IPS DF 4.7 (cell line): ENCODE measurements at regions not wholly inside any gene's neighbourhood (a gene's known extent, or its start where the extent isn't known, plus 50 kb on each side); places are given as distances from the start of the nearest gene placed in this dataset.

ENCODE experiments used
- DNase-seq: peaks from one replicate; pipeline ENCODE4 v3.0.0-alpha.2; 2013; ENCODE audit warnings: low spot score; ENCODE audit errors: extremely low read depth

DNA sequence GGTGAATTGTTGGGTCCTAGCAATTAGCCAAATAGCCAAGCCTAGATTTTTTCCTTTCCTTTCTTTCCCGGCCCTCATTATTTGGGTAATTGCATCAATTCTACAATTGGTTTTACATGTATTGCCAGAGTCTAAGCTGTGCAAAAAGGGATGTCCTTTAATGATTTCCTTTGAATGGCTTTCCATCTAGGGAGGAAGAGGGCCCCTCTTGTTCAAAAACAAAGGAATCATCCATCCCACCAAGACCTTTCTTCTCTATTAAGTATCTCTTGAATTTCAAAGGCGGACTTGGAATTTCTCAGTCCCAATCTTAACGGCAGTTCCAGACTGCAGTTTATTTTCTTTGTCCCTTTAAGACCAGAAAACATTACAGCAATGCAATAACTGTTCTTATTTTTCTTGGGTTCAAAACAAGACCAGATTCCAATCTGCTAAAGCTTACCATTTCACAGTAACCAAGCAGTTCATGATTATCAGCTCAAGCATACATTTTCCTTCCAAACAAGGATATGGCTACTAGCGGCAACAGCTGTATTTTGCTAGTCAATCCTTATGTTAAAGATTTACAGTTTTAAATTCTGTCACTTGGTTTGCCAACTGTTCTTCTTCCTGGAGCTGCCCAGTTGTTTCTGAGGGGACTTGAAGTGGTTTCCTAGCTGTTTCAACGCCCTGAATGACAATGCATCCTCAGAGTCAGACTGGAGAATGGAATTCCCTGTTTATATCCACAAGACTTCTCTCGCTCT lies 91.4 kb upstream of the LRIG1 start:
- DNase-seq = no peak

DNA sequence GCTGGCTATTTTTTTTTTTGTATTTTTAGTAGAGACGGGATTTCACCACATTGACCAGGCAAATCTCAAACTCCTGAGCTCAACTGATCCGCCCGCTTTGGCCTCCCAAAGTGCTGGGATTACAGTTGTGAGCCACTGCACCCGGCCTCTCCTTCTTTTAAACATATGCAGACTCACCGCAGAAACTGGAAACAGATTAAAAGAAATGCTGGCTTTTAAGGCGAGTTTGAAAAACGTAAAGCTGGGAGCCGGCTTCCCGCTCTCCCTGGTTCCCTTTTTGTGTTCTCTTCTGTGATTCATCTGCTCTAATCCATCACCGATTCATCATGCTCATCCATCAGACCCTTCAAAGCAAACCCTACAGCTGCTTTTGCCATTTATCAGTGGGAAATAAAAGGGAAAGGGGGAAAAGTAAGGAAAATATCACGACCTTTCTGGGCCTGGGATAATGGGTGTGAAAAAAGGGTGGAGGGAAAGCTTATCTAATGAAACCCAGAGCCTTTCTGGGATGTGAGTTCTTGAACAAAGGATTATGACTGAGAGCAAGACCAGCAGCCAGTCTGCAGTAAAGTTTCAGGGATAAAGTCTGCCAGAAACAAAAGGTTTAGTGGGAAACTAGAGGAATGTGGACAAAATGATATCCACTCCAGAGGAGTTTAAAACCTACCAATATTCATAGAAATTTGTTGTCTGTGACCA lies 92.3 kb upstream of the LRIG1 start:
- no peak for DNase-seq

DNA sequence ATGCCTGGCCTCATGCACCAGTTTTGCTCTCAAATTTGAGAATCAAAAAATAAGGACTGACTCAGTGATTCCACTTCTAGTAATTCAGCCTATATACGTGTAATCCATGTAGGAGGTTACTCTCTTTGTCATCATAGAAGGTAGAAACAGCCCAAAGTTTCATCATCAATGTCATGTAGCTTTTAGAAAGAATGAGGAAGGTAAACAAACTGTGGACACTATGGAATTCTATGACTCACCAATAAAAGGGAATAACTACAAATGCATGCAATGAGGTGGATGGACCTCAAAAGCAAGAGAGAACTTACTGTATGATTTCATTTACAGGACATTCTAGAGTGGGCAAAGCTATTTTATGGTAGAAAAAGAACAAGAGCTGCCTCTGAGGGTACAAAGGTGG lies 93.2 kb upstream of the LRIG1 start:
- no peak for DNase-seq

DNA sequence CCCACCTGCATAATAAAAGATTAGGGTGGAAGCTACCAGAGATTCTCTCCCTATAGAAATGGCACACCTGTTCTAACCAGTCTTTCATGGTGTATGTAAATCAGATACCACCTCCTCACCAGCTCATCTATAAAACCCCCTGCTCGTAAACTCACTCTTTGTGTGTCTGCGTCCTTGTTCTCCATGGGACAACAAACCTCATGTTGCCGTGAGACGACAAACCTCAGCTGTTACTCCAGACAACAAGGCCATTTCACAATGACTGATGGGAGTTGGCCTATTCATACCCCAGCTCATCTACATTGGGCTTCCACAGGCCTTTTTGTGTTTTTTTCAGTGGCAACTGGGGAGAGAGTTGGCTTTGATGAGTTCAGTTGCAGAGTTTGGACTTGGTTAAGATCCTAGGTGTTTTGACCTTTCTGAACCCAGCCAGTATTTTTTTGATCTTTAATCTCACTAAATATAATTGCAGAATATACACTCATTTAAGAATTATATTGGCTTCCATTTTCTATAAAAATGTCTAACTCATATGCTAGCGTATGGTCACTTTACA lies 96.6 kb upstream of the LRIG1 start:
- no peak for DNase-seq

DNA sequence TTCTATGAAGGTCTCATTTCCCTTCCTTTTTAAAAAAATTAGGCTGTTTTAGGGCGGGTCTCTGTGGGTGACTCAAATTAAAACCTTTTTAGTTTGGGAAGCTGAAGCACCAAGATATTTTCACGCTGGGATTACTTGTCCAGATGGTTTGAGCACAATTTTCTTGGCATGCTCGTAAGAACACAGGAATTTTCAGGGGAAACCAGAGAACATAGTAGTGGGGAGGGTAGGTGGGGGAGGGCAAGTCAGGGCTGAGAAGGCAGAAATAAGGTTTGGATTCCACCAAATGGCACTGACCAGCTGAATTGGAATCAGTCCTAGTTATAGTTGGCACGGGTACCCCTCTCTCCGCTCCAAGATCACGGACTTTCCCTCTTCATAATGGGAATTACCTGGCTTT lies 97.3 kb upstream of the LRIG1 start:
- no peak for DNase-seq

DNA sequence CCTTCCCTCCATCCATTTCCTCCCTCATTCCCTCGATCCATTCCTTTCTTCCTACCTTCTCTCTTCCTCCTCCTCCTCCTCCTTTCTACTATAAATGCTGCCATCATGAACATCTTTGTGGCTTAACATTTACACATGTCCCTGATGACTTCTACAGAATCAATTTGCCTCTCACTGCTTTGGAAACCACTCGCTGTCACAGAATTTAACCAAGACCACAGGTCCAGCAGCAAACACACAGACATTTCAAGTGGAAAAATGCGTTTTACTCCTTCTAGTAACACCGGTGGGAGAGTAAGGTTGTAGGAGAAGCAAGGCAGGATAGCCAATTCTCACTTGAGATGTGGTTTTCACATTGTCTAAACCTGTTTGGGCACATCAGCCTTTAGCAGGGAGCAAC lies 101.4 kb upstream of the LRIG1 start:
- DNase-seq = no peak

DNA sequence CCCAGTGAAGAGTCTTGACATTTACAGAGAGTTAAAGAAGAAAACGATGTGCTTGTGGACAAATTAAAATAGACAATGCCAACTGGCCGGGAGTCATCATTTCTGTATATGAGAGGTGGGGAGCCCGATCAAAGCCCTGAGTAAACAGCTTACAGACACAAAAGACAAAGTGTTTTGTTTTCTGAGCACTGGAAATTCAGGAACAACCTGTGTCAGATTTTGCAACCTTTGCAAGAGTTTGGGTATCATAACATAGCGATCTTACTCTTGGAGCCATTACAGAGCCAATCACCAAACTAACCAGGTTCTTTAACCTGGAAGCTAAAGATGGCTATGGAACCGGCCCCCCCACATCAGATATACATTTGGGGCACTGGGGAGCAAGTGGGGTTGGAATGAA lies 101.9 kb upstream of the LRIG1 start:
- no peak for DNase-seq

DNA sequence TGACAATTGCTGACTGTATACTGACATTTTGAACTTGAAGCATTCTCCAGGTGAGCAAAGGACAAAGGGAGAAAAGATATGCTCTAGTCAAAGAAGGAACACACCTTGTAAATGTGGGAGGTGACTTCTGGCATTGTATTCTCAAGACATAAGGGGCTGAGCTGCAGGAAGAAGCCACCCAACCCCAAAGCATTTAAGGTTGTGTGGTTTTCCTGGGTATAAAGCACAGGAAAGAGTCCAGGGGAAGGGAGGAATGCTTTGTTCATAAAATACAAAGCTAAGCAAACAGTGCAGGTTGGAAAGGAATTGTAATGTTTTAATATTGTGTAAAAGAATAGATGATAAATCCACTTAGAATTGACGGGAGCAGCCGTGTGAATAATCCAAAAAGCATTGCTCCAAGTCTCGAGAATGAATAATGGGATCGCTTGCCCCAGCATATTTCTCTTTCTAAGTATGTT lies 102.4 kb upstream of the LRIG1 start:
- no peak for DNase-seq

DNA sequence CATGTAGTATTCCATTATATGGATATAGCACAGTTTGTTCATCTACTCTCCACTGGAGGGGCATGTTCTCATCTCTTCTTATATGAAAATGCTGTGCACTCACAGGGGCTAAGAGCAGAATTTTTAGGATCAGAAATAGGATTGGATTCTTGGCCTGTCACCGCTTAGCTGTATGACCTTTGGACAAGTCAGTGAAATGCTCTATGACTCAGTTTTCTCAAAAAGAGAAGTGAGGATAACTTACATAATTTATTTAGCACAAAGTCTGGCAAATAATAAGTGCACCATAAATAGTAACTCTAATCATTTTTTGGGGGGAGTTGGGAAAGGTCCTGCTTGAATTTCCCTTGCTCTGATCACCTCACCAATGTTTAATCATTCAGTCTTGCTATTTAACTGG lies 103.7 kb upstream of the LRIG1 start:
- no peak for DNase-seq

DNA sequence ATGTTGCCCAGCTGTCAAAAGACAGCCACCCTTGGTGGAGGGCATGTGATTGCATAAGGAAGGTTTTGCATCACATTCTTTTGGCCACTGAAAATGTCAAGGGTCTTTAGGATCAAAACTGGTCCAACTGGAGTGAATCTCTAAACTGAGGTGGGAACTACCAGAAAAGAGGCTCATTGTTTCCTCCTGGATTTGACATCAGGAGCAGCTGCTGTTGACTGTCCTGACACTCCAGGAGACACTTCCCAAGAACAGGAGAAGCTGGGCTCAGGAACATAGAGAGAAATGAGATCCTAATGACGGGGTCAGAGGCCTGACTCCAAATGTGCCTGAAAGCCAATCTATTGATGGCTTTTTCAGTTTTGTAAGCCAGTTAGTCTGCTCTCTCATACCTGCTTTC lies 105.3 kb upstream of the LRIG1 start:
- DNase-seq = no peak

DNA sequence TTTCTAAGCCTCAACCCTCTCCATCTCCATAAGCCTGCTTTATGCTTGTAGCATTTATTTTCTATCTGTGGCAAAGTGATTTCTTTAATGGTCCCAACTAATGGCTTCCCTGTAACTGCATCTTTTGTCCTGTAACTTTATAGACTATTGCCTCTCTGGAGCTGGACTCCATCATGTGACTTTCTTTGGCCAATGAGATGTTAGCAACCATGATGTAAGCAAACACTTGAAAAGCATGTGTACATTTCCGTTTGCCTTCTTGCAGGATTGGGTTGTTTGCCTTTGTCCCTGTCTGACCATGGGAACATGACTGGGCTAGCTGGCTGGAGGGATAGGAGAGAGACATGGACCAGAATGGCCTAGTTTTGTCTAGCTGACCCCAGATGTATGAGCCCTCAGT lies 106.0 kb upstream of the LRIG1 start:
- DNase-seq = no peak

DNA sequence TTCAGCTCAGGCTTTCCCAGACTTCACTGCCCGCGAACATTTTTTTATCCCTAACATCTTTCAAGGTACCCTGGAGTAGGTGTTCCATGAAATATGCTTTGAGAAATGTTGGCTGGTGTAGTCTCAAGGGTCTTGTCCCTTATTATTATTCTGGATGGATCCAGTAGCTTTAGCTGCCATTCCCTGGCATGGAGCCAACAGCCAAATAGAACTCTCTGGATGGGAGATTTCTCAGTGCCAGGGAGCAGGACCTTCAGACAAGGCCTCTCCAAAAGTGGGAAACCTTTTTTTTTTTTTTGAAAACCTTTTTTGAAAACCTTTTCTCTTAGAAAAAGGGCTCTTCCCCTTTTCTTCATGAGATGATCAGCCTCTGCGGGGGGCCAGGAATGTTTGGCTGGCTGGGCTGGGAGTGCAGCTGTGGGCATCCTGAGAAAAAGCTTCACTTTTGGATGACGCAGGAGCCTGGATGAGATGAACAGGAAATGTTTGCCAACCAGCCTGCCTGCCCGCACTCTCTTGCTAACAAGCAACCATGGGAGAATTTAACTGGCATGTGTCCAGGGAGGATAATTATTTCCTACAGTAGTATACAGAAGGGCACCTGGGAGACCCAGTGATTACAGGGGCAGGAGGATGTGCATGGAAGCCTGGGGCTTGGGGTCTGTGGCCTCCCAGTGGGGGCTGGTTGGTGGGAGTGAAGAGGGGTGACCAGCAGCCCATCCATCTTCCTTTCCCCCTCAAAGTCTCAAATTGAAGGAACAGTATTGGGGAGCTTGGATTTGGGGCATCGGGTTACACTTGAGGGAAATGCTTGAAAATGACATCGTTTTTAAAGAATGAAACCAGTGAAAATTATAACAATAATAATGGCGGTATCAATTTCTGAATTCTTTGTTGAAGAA lies 109.1 kb upstream of the LRIG1 start:
- no peak for DNase-seq

DNA sequence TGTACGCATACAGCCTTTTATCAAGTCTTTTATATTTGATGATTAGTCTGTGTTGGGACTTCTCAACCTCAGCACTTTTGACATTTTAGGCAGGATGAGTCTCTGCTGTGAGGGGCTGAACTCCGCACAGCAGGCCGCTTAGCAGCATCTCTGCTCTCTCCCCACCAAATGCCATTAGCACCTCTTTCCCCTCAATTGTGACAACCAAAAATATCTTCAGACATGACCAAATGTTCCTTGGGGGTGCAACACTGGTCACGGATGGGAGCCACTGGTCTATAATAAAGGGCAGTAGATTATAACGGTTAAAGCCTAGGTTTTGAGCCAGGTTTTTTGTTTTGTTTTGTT lies 109.7 kb upstream of the LRIG1 start:
- no peak for DNase-seq

DNA sequence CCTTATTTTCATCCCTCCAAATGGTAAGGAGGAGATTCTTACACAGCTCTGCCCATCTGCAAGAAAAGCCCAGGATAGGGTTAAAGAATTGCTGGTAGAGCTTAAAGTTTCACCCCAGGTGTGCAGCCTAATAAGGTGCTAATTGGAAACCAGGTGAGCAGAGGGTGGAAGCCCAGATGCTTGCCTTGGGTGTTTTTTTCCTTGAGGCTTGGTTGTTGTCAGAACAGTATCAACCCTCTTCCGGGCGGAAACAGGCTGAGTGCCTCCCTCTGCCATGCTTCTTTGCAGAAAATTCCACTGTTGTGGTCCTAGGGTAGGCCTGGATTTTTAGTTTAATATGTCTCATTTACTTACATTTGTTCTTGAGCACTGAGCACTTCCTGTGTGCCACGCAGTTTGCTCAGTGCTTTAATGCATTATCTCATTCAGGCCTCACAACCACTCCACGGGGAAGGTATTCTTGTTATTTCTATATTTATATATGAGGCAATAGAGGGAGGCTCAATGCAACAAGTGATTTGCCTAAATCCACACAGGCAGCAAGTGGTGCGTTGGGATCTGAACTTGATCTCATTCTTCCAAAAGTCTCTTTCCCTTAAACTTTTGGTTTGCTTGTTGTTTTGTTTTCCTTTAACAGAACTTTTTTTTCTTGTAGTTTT lies 115.0 kb upstream of the LRIG1 start:
- no peak for DNase-seq

DNA sequence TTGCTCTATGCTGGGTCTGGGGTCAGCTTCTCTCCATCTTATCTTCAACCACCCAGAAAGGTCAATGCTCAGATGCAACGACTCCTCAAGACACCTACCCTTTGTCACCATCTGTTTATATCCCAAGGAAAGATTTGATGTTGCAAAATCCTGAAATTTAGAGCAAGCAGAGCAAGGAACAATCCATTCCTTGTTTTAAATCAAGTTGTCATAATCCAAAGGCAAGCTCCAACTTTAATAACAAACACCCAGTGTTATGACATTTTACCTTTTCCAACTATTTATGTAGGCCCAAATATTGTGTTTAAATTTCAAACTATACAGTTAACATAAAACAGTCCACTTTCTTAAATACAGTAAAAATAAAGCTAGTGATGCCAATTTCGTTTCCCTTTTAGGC lies 116.5 kb upstream of the LRIG1 start:
- DNase-seq = no peak

DNA sequence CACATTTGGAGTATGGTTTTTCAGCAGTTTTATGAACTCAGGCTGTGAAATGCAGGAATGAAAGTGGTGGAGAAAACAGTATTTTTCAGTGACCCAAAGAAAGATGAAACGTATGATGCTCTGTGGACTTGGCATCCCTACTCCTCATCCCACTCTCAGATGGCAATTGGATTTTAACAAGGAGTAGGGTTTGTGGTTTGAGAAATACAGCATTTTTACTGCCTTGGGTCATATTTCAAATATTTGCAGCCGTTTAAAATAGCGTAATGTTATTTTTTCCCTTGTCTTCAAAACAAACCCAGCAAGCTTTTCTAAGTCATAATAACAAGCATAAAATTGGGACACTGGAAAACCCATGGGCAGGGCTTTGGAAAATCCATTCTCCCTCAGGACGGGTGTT lies 117.2 kb upstream of the LRIG1 start:
- DNase-seq = no peak

DNA sequence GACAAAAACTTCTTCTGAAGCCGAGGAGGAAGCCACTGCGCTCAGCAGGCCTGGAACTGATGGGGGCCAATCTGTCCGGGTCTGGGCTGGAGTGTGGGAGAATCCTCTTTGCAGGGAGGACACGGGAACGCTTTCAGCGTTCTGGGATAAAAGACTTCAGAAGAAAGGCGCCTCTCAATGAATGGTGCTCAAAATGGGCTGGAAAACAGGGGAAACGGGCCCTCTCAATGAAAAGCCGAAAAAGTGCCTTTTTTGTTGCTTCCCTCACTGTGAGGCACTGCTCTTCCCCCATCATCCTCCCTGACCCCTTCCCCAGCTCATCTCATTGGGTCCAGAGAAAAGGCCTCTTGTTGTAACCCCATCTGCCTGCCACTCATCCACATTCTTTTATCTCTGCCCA lies 119.5 kb upstream of the LRIG1 start:
- no peak for DNase-seq

DNA sequence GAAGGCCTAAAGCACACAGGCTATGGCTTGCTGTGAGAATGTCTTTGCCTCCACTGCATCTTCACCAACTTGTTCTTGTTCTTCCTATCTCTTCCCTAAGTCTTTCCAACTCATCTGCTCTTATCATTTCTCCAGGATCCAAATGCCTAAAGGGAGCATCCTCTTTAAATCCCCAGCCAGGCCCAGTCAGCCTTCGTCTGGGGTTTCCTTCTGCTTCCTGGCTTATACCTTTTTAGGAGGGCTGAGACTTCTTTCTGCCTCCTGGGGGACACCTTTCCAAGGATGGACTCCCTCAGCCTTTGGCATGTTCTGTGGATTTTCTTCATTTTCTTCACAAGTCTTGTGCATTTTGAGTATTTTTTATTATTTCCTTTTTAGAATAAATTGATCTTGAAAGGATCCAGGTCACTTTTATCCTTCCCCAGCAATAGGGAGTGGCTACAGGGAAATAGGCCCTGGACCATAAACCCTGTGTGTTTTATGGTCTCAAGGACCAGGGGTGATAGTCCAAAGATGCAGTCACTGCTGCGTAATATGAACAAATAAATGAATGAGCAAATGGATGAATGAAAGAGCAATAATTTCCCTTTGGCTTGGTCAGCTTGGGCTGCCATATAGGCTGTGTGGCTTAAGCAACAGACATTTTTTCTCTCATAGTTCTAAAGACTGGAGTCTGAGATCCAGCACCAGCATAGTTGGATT lies 122.1 kb upstream of the LRIG1 start:
- DNase-seq = no peak

DNA sequence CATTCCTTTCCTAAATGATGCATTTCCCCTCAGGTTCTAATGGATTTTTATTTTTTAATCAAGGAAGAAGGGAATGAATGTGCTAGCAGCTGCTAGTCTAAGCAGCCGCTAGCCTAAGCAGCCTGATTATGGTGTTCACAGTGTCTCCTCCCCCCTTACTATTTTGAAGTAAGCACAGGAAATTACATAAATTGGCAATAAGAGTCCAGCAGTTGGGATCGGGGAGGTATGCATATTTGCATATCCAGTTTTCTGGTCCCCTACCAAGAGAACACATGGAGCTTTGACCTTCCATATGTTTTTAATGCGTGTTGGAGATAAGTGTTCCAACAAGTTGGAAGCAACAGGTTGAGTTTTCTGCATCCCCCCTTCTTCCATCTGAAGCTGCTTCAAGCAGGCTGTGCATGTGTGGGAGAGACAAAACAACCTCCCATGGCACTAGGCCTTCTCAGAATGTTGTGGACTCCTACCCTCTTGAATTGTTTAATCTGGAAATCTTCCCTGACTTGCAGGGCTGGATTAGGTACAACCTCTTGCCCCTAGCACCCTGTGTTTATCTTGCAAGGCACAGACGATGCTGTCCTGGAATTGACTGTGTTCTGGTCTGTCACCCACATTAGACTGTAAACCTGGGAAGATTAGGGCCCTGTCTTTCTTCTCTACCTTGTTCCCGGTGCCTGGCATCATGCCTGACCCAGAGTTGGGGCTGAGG lies 124.8 kb upstream of the LRIG1 start:
- no peak for DNase-seq
